H9 (cell line): ENCODE measurements at regions not wholly inside any gene's neighbourhood (a gene's known extent, or its start where the extent isn't known, plus 50 kb on each side); places are given as distances from the start of the nearest gene placed in this dataset.

Experiments used
- DNase-seq: peaks from one replicate; pipeline ENCODE4 v3.0.0-alpha.2; 2017
- H2AFZ ChIP-seq: one replicate; pipeline ENCODE4 v1.6.1; 2013; ENCODE audit warnings: mild to moderate bottlenecking, low read length, control low read depth, moderate library complexity
- H2AK5ac ChIP-seq: 2 replicates; pipeline ENCODE4 v1.6.1; 2013; ENCODE audit warnings: low read length, control low read depth, mixed read lengths; ENCODE audit not compliant: insufficient read length
- H2BK120ac ChIP-seq: one replicate; pipeline ENCODE4 v1.6.1; 2013; ENCODE audit warnings: low read depth, mild to moderate bottlenecking, low read length, control low read depth, inconsistent platforms; ENCODE audit not compliant: poor library complexity, severe bottlenecking
- H2BK12ac ChIP-seq: 2 replicates; pipeline ENCODE4 v1.6.1; 2013; ENCODE audit warnings: low read length, control low read depth, mixed read lengths, low read depth; ENCODE audit not compliant: insufficient read length
- H2BK15ac ChIP-seq: 2 replicates; pipeline ENCODE4 v1.6.1; 2013; ENCODE audit warnings: low read depth, low read length, control low read depth
- H2BK20ac ChIP-seq: one replicate; pipeline ENCODE4 v1.6.1; 2013; ENCODE audit warnings: low read depth, mild to moderate bottlenecking, low read length, control low read depth, inconsistent platforms; ENCODE audit not compliant: poor library complexity, severe bottlenecking
- H2BK5ac ChIP-seq: 2 replicates; pipeline ENCODE4 v1.6.1; 2013; ENCODE audit warnings: low read length, control low read depth, mixed read lengths; ENCODE audit not compliant: insufficient read length
- H3K14ac ChIP-seq: 2 replicates; pipeline ENCODE4 v1.6.1; 2013; ENCODE audit warnings: low read length, control low read depth; ENCODE audit not compliant: insufficient read depth
- H3K18ac ChIP-seq: 2 replicates; pipeline ENCODE4 v1.6.1; 2013; ENCODE audit warnings: low read depth, mild to moderate bottlenecking, mixed read lengths, low read length, control low read depth; ENCODE audit not compliant: insufficient read length
- H3K23ac ChIP-seq: 2 replicates; pipeline ENCODE4 v1.6.1; 2013; ENCODE audit warnings: low read length, control low read depth, mixed read lengths, low read depth; ENCODE audit not compliant: insufficient read length
- H3K23me2 ChIP-seq: 2 replicates; pipeline ENCODE4 v1.6.1; 2013; ENCODE audit warnings: low read depth, mild to moderate bottlenecking, mixed read lengths, low read length, control low read depth; ENCODE audit not compliant: insufficient read length, poor library complexity, severe bottlenecking
- H3K27ac ChIP-seq: 2 replicates; pipeline ENCODE4 v1.5.1; 2013; ENCODE audit warnings: low read length, control low read depth, mixed read lengths, low read depth; ENCODE audit not compliant: insufficient read length
- H3K27me3 ChIP-seq: 2 replicates; pipeline ENCODE4 v1.6.1; 2013; ENCODE audit warnings: low read length, control low read depth, inconsistent platforms; ENCODE audit not compliant: insufficient read depth
- H3K4ac ChIP-seq: 2 replicates; pipeline ENCODE4 v1.6.1; 2013; ENCODE audit warnings: low read depth, mild to moderate bottlenecking, control low read depth, inconsistent platforms, low read length, moderate library complexity
- H3K4me1 ChIP-seq: 2 replicates; pipeline ENCODE4 v1.6.1; 2013; ENCODE audit warnings: low read length, control low read depth, inconsistent platforms; ENCODE audit not compliant: insufficient read depth
- H3K4me2 ChIP-seq: 2 replicates; pipeline ENCODE4 v1.6.1; 2013; ENCODE audit warnings: low read length, control low read depth, mixed read lengths; ENCODE audit not compliant: insufficient read length, insufficient read depth
- H3K56ac ChIP-seq: 2 replicates; pipeline ENCODE4 v1.6.1; 2013; ENCODE audit warnings: low read depth, mild to moderate bottlenecking, mixed read lengths, low read length, control low read depth; ENCODE audit not compliant: insufficient read length
- H3K79me1 ChIP-seq: 2 replicates; pipeline ENCODE4 v1.6.1; 2013; ENCODE audit warnings: low read depth, mild to moderate bottlenecking, moderate library complexity, low read length, control low read depth, inconsistent platforms; ENCODE audit not compliant: insufficient read depth, poor library complexity, severe bottlenecking
- H3K79me2 ChIP-seq: 2 replicates; pipeline ENCODE4 v1.6.1; 2013; ENCODE audit warnings: low read length, control low read depth, inconsistent platforms; ENCODE audit not compliant: insufficient read depth
- H3K9ac ChIP-seq: 2 replicates; pipeline ENCODE4 v1.6.1; 2013; ENCODE audit warnings: low read length, control low read depth, mixed read lengths; ENCODE audit not compliant: insufficient read length; ENCODE audit errors: extremely low read depth
- H3K9me3 ChIP-seq: one replicate; pipeline ENCODE4 v1.6.1; 2013; ENCODE audit warnings: low read depth, low read length, inconsistent platforms; ENCODE audit not compliant: control insufficient read depth
- H3T11ph ChIP-seq: one replicate; pipeline ENCODE4 v1.6.1; 2013; ENCODE audit warnings: mild to moderate bottlenecking, low read length, control low read depth, inconsistent platforms
- H4K20me1 ChIP-seq: one replicate; pipeline ENCODE4 v1.6.1; 2013; ENCODE audit not compliant: control insufficient read depth, insufficient read length, insufficient read depth
- H4K5ac ChIP-seq: 2 replicates; pipeline ENCODE4 v1.6.1; 2013; ENCODE audit warnings: low read depth, mild to moderate bottlenecking, mixed read lengths, low read length, control low read depth; ENCODE audit not compliant: insufficient read length
- H4K8ac ChIP-seq: replicated peaks from 2 replicates; pipeline ENCODE4 v1.6.1; 2013; ENCODE audit warnings: low read length, control low read depth, mixed read lengths, low read depth; ENCODE audit not compliant: insufficient read length
- H4K91ac ChIP-seq: 2 replicates; pipeline ENCODE4 v1.6.1; 2013; ENCODE audit warnings: low read depth, mild to moderate bottlenecking, moderate library complexity, mixed read lengths, low read length, control low read depth; ENCODE audit not compliant: insufficient read length
- H3K27ac Mint-ChIP-seq, 3 experiments: 2 replicates in 2 of 3; 3 replicates in 1 of 3; pipeline ENCODE4 v1.8.0; 2020 to 2021; ENCODE audit warnings: mixed read lengths in 3 of 3, mild to moderate bottlenecking in 1 of 3, moderate library complexity in 1 of 3
- H3K27me3 Mint-ChIP-seq: 2 replicates; pipeline ENCODE4 v1.8.0; 2021; ENCODE audit warnings: low read depth, mild to moderate bottlenecking, moderate library complexity, mixed read lengths
- H3K36me3 Mint-ChIP-seq, 3 experiments: 2 replicates in 2 of 3; 3 replicates in 1 of 3; pipeline ENCODE4 v1.8.0; 2020 to 2021; ENCODE audit warnings: low read depth in 3 of 3, mixed read lengths in 3 of 3; ENCODE audit not compliant: insufficient read depth in 1 of 3
- H3K4me1 Mint-ChIP-seq, 2 experiments: 2 replicates each; pipeline ENCODE4 v1.8.0; 2020; ENCODE audit warnings: mixed read lengths in 2 of 2
- H3K4me3 Mint-ChIP-seq, 2 experiments: 2 replicates in 1 of 2; 3 replicates in 1 of 2; pipeline ENCODE4 v1.8.0; 2020 to 2021; ENCODE audit warnings: mild to moderate bottlenecking in 2 of 2, mixed read lengths in 2 of 2, moderate library complexity in 1 of 2
- H3K9me3 Mint-ChIP-seq, 2 experiments: 2 replicates in 1 of 2; 3 replicates in 1 of 2; pipeline ENCODE4 v1.8.0; 2020; ENCODE audit warnings: mild to moderate bottlenecking in 2 of 2, mixed read lengths in 2 of 2, moderate library complexity in 1 of 2
- CTCF ChIP-seq: fragments of 200-600 bp; sonication (generic); conservative IDR thresholded peaks from 3 replicates; pipeline ENCODE4 v1.8.0; 2021; ENCODE audit warnings: antibody characterized with exemption, mild to moderate bottlenecking
- WGBS: extraction: QIAGEN DNeasy Blood & Tissue Kit; methylation state at CpG from one replicate; pipeline ENCODE4 v1.1.7; 2013; ENCODE audit warnings: missing lambda C conversion rate, low lambda C conversion rate, mixed read lengths; ENCODE audit not compliant: insufficient read length; ENCODE audit errors: extremely low coverage; 5-methylcytosine and 5-hydroxymethylcytosine counted together

GRCh38 chr5:154653418-154653763, 101.8 kb upstream of the LARP1 start:
- Mint-ChIP-seq H3K27me3 (no peaks in the 10 kb centered on the region), H3K4me1 (peaks cover 7 to 15% of the 10 kb centered on the region in 2 experiments; a peak in 2 of 4 replicates), H3K9me3 (no peaks in the 10 kb centered on the region), H3K4me3 (no peak overlapping the region), H3K27ac (no peak overlapping the region), H3K36me3 (no peaks in the 10 kb centered on the region)
- TF ChIP-seq CTCF: no peak
- no peak overlapping the region for H3K9ac ChIP-seq
- H3K18ac ChIP-seq: no peak overlapping the region
- H3K23me2 ChIP-seq: no peaks in the 10 kb centered on the region
- H2AK5ac ChIP-seq: no peak overlapping the region
- no peaks in the 10 kb centered on the region for H3K9me3 ChIP-seq
- H3K4ac ChIP-seq: no peak overlapping the region
- H3K79me2 ChIP-seq: no peaks in the 10 kb centered on the region
- no peak overlapping the region for H3K27ac ChIP-seq
- no peaks in the 10 kb centered on the region for H3K79me1 ChIP-seq
- no peak overlapping the region for H2BK15ac ChIP-seq
- H3T11ph ChIP-seq: no peak overlapping the region
- H2BK20ac ChIP-seq: no peak overlapping the region
- H2BK5ac ChIP-seq: no peak overlapping the region
- H3K4me1 ChIP-seq: no peaks in the 10 kb centered on the region; the same call in 1 of the 2 replicates
- H3K4me2 ChIP-seq: no peak overlapping the region
- no peak overlapping the region for H4K8ac ChIP-seq
- no CpG with 5 or more reads among the region's 3 CpGs for WGBS
- H3K23ac ChIP-seq: no peak overlapping the region
- H2AFZ ChIP-seq: no peak overlapping the region
- H2BK12ac ChIP-seq: no peak overlapping the region
- no peak overlapping the region for H2BK120ac ChIP-seq
- H3K56ac ChIP-seq: no peak overlapping the region
- no peak for DNase-seq
- H3K14ac ChIP-seq: no peak overlapping the region; the same call in 1 of the 2 replicates
- H4K91ac ChIP-seq: no peak overlapping the region
- no peaks in the 10 kb centered on the region for H3K27me3 ChIP-seq
- no peaks in the 10 kb centered on the region for H4K20me1 ChIP-seq
- H4K5ac ChIP-seq: no peak overlapping the region
